ENCODE measurements at regions not wholly inside any gene's neighbourhood (a gene's known extent, or its start where the extent isn't known, plus 50 kb on each side); places are given as distances from the start of the nearest gene placed in this dataset.

GRCh38 chr21:32216293-32216692 is 62.6 kb downstream of the MIS18A start:
- DNase-seq = no peak

GRCh38 chr21:32215306-32215685 is 63.6 kb downstream of the MIS18A start:
- no peak for DNase-seq

GRCh38 chr21:32214654-32215305 is 64.1 kb downstream of the MIS18A start:
- DNase-seq = no peak

GRCh38 chr21:32212116-32212515 is 66.7 kb downstream of the MIS18A start:
- DNase-seq = no peak

GRCh38 chr21:32211306-32211705 is 67.5 kb downstream of the MIS18A start:
- no peak for DNase-seq

GRCh38 chr21:32209580-32209979 is 69.3 kb downstream of the MIS18A start:
- no peak for DNase-seq

- no peak for DNase-seq
These were observed 71.5 kb downstream of the MIS18A start for GRCh38 chr21:32207406-32207716.

- no peak for DNase-seq
These were observed 72.0 kb downstream of the MIS18A start for GRCh38 chr21:32206631-32207405.

- DNase-seq = no peak
These were observed 74.9 kb downstream of the MIS18A start for GRCh38 chr21:32203877-32204480.

- no peak for DNase-seq
These were observed 78.8 kb downstream of the MIS18A start for GRCh38 chr21:32200029-32200428.

GRCh38 chr21:32198384-32198783 is 80.5 kb downstream of the MIS18A start:
- DNase-seq = no peak

GRCh38 chr21:32197896-32198295 is 81.0 kb downstream of the MIS18A start:
- no peak for DNase-seq

- DNase-seq = no peak
These were observed 82.8 kb downstream of the MIS18A start for GRCh38 chr21:32196001-32196400.

- DNase-seq = no peak
These were observed 85.8 kb downstream of the MIS18A start for GRCh38 chr21:32193098-32193465.

GRCh38 chr21:32192291-32193097 is 86.4 kb downstream of the MIS18A start:
- DNase-seq = no peak

GRCh38 chr21:32190493-32191144 is 88.2 kb downstream of the MIS18A start:
- no peak for DNase-seq

- DNase-seq = no peak
These were observed 89.0 kb downstream of the MIS18A start for GRCh38 chr21:32189688-32190483.

GRCh38 chr21:32186804-32187203 is 92.0 kb downstream of the MIS18A start:
- DNase-seq = no peak

- DNase-seq = no peak
These were observed 93.1 kb downstream of the MIS18A start for GRCh38 chr21:32185726-32186125.

- DNase-seq = no peak
These were observed 93.7 kb downstream of the MIS18A start for GRCh38 chr21:32185103-32185502.

- DNase-seq = no peak
These were observed 94.4 kb downstream of the MIS18A start for GRCh38 chr21:32184485-32184884.

- no peak for DNase-seq
These were observed 94.8 kb downstream of the MIS18A start for GRCh38 chr21:32184065-32184464.

All from stimulated activated CD8-positive, alpha-beta memory T cell treated with anti-CD3 and anti-CD28 coated beads, Interleukin-4, amount 100 ng/mL, for 48 hours (primary cell).